Body of pancreas (tissue), 4 donors: ENCODE measurements at regions not wholly inside any gene's neighbourhood (a gene's known extent, or its start where the extent isn't known, plus 50 kb on each side); places are given as distances from the start of the nearest gene placed in this dataset.

Experiments used
- ATAC-seq: fragments of 150-250 bp; one replicate; pipeline ENCODE4 v1.9.1; 2016
- DNase-seq, 4 donors: peaks; one replicate each; pipeline ENCODE4 v3.0.0-alpha.2; 2019
- H3K27ac ChIP-seq, 4 donors: fragments of 200-600 bp; sonication (generic); 1 replicate in 3 of 4; 2 replicates in 1 of 4; pipeline versions ENCODE4 v1.5.1 to v1.6.1; 2016 to 2019; ENCODE audit warnings: mild to moderate bottlenecking in 1 of 4, mixed read lengths in 1 of 4, moderate library complexity in 1 of 4
- H3K27me3 ChIP-seq, 2 donors: fragments of 200-600 bp; sonication (generic); one replicate each; pipeline ENCODE4 v1.6.0; 2016; ENCODE audit warnings: mild to moderate bottlenecking in 1 of 2
- H3K36me3 ChIP-seq, 2 donors: fragments of 200-600 bp; sonication (generic); replicated peaks in 1 of 2; 2 replicates each; pipeline ENCODE4 v1.5.1; 2016; ENCODE audit warnings: low read depth in 2 of 2; ENCODE audit not compliant: insufficient read depth in 1 of 2
- H3K4me1 ChIP-seq: fragments of 200-600 bp; sonication (generic); one replicate; pipeline ENCODE4 v1.6.0; 2016
- H3K4me3 ChIP-seq, 2 donors: fragments of 200-600 bp; sonication (generic); 1 replicate in 1 of 2; 2 replicates in 1 of 2; pipeline ENCODE4 v1.5.1; 2016 to 2019
- H3K9me3 ChIP-seq, 3 donors: fragments of 200-600 bp; sonication (generic); 1 replicate in 2 of 3; 2 replicates in 1 of 3; pipeline ENCODE4 v1.5.1; 2016
- CTCF ChIP-seq, 7 experiments: fragments of 450-650 bp in 4 of 7; fragments of 200-600 bp in 3 of 7; sonication (generic) in 3 of 7; IDR thresholded peaks; one replicate each; pipeline ENCODE4 v1.5.1; 2016 to 2019; ENCODE audit warnings: antibody characterized with exemption in 7 of 7
- POLR2A ChIP-seq, 3 donors: fragments of 450-650 bp; IDR thresholded peaks; one replicate each; pipeline ENCODE4 v1.6.1; 2016; ENCODE audit warnings: antibody characterized with exemption in 3 of 3, mild to moderate bottlenecking in 2 of 3
- WGBS, 2 donors: methylation state at CpG; one replicate each; pipeline ENCODE4 v1.1.5; 2017; 5-methylcytosine and 5-hydroxymethylcytosine counted together
- intact Hi-C: fragments of 100-400 bp; cut with DNase I; formaldehyde crosslinking; loops from one replicate; pipeline ENCODE4 v1.15.1; 2023

GRCh38 chr10:60487543-60487942, 97.9 kb upstream of the ANK3 start:
- Histone ChIP-seq H3K36me3 (no peaks in the 10 kb centered on the region), H3K4me3 (no peak overlapping the region), H3K27ac (no peak overlapping the region), H3K9me3 (no peaks in the 10 kb centered on the region), H3K27me3 (no peaks in the 10 kb centered on the region), H3K4me1 (peaks cover 7% of the 10 kb centered on the region)
- 93 to 95% methylated on average over 9 of the region's 9 CpGs for WGBS, 2 donors
- ATAC-seq (no peak), DNase-seq (no peak)
- TF ChIP-seq CTCF (IDR thresholded peaks at IDR 0.05) (no peak), POLR2A (IDR thresholded peaks at IDR 0.05) (no peak)
- intact Hi-C loops: no loop called here

GRCh38 chr10:60485025-60485424, 95.3 kb upstream of the ANK3 start:
- no peak for TF ChIP-seq CTCF (IDR thresholded peaks at IDR 0.05)
- no peak for TF ChIP-seq POLR2A (IDR thresholded peaks at IDR 0.05)
- DNase-seq: no peak

GRCh38 chr10:60480865-60481563, 91.3 kb upstream of the ANK3 start:
- Histone ChIP-seq H3K27me3 (no peaks in the 10 kb centered on the region), H3K4me1 (peaks cover 15% of the 10 kb centered on the region), H3K9me3 (no peaks in the 10 kb centered on the region), H3K4me3 (no peak overlapping the region), H3K36me3 (no peaks in the 10 kb centered on the region), H3K27ac (peak overlapping the region in 2 of 4 donors; percentile 12 to 29)
- 51 to 63% methylated on average over 8 of the region's 8 CpGs for WGBS, 2 donors
- ATAC-seq: peak; percentile 92
- peak; percentile 29 to 63 (median 44) for DNase-seq
- intact Hi-C loops: no loop called here
- TF ChIP-seq CTCF (IDR thresholded peaks at IDR 0.05): no peak
- no peak for TF ChIP-seq POLR2A (IDR thresholded peaks at IDR 0.05)

More at GRCh38 chr10:60485025-60485424, 95.3 kb upstream of the ANK3 start:
- no peak overlapping the region for H3K4me3 ChIP-seq
- peaks cover 19% of the 10 kb centered on the region for H3K4me1 ChIP-seq
- H3K9me3 ChIP-seq: no peaks in the 10 kb centered on the region
- no peaks in the 10 kb centered on the region for H3K27me3 ChIP-seq
- intact Hi-C loops: no loop called here
- 92 to 99% methylated on average over 5 of the region's 5 CpGs for WGBS, 2 donors
- H3K36me3 ChIP-seq: no peaks in the 10 kb centered on the region
- ATAC-seq: no peak
- no peak overlapping the region for H3K27ac ChIP-seq

- Histone ChIP-seq H3K9me3 (no peaks in the 10 kb centered on the region), H3K4me1 (peaks cover 15% of the 10 kb centered on the region), H3K36me3 (no peaks in the 10 kb centered on the region), H3K27ac (no peak overlapping the region), H3K27me3 (no peaks in the 10 kb centered on the region), H3K4me3 (no peak overlapping the region)
- 90 to 93% methylated on average over 4 of the region's 4 CpGs for WGBS, 2 donors
- TF ChIP-seq CTCF (IDR thresholded peaks at IDR 0.05) (no peak), POLR2A (IDR thresholded peaks at IDR 0.05) (no peak)
- DNase-seq (no peak), ATAC-seq (no peak)
- intact Hi-C loops: no loop called here
Observed at GRCh38 chr10:60479305-60480020, 89.8 kb upstream of the ANK3 start.
